ENCODE measurements at regions not wholly inside any gene's neighbourhood (a gene's known extent, or its start where the extent isn't known, plus 50 kb on each side); places are given as distances from the start of the nearest gene placed in this dataset.

DNA sequence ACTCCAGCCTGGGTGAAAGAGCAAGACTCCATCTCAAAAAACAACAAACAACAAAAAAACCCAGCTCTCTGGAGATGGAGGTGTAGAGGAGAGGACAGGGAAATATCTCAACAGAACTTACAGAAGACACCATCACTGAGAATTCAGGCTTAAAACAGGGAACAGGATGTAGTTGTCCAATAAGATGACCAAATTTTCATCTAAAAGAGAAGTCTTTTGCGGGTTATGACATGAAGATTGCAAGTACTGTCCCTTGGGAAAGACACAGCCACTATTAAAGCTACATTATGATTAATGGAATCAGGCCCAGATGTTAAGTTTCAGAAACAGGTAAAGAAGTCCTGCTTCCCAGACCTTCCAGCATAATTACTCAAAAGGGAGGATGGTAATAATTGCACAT lies 235.2 kb upstream of the NRP1 start:
- CTCF ChIA-PET: no interaction called here
- intact Hi-C loops (cut with micrococcal nuclease; ENCODE audit: unreplicated experiment): loop anchor here (2.0 kb wide), 1 partner anchor 239 kb away; no protein-coding TSS in a partner anchor
- Mint-ChIP-seq H3K27ac (ENCODE audit: unreplicated experiment) (no peak overlapping the region), H3K27me3 (ENCODE audit: insufficient read depth, unreplicated experiment) (no peaks in the 10 kb centered on the region), H3K4me1 (ENCODE audit: low read depth, unreplicated experiment) (peaks cover 18% of the 10 kb centered on the region), H3K4me3 (ENCODE audit: unreplicated experiment) (no peak overlapping the region), H3K36me3 (ENCODE audit: insufficient read depth, unreplicated experiment) (no peaks in the 10 kb centered on the region), H3K9me3 (ENCODE audit: unreplicated experiment) (no peaks in the 10 kb centered on the region)
- H3K9me3 ChIP-seq: no peaks in the 10 kb centered on the region
- POLR2A ChIA-PET: no interaction called here
- no peaks in the 10 kb centered on the region for H3K36me3 ChIP-seq (ENCODE audit: control insufficient read depth, insufficient read depth, low read length)
- H3K4me3 ChIP-seq (ENCODE audit: low read depth, low read length): no peak overlapping the region
- H3K27me3 ChIP-seq (replicated peaks; ENCODE audit: control insufficient read depth, insufficient read depth, low read length): no peaks in the 10 kb centered on the region
- peaks cover 8% of the 10 kb centered on the region for H3K4me1 ChIP-seq
- BruUV-seq (replicated peaks): no TSS peak
- TF ChIP-seq, protein P1, sequence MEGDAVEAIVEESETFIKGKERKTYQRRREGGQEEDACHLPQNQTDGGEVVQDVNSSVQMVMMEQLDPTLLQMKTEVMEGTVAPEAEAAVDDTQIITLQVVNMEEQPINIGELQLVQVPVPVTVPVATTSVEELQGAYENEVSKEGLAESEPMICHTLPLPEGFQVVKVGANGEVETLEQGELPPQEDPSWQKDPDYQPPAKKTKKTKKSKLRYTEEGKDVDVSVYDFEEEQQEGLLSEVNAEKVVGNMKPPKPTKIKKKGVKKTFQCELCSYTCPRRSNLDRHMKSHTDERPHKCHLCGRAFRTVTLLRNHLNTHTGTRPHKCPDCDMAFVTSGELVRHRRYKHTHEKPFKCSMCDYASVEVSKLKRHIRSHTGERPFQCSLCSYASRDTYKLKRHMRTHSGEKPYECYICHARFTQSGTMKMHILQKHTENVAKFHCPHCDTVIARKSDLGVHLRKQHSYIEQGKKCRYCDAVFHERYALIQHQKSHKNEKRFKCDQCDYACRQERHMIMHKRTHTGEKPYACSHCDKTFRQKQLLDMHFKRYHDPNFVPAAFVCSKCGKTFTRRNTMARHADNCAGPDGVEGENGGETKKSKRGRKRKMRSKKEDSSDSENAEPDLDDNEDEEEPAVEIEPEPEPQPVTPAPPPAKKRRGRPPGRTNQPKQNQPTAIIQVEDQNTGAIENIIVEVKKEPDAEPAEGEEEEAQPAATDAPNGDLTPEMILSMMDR (IDR thresholded peaks at IDR 0.05; ENCODE audit: insufficient read depth in 1 of 2, low read depth in 1 of 2, low read length in 1 of 2, severe bottlenecking in 1 of 2, unreplicated experiment in 1 of 2): no peak
- no peak for DNase-seq

DNA sequence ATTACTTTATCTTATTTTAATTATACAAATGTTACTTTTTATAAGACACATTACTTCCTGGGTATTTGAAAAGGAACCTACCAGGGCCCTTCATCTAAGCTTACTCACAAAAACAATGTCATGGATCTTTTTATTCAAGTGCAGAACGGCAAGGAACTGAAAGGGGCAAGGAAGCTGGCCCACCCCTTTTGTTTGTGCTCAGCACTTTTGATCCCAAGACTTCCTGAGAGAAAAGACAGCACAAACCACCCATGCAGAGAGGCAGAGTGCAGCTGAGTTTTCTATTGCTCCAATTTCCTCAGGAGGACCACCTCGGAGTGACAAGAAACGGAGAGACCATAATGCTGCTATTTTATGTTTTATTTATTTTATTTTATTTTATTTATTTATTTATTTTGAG lies 232.0 kb upstream of the NRP1 start:
- H3K9me3 Mint-ChIP-seq (ENCODE audit: unreplicated experiment): no peaks in the 10 kb centered on the region
- peaks cover 6% of the 10 kb centered on the region for H3K4me1 Mint-ChIP-seq (ENCODE audit: low read depth, unreplicated experiment)
- no peaks in the 10 kb centered on the region for H3K36me3 Mint-ChIP-seq (ENCODE audit: insufficient read depth, unreplicated experiment)
- ChIA-PET CTCF (no interaction called here), POLR2A (no interaction called here)
- no peaks in the 10 kb centered on the region for H3K27me3 Mint-ChIP-seq (ENCODE audit: insufficient read depth, unreplicated experiment)
- no TSS peak for BruUV-seq (replicated peaks)
- H3K4me1 ChIP-seq: peaks cover under 1% of the 10 kb centered on the region
- H3K9me3 ChIP-seq: no peaks in the 10 kb centered on the region
- no peaks in the 10 kb centered on the region for H3K36me3 ChIP-seq (ENCODE audit: control insufficient read depth, insufficient read depth, low read length)
- DNase-seq: no peak
- no peak overlapping the region for H3K4me3 ChIP-seq (ENCODE audit: low read depth, low read length)
- intact Hi-C loops (cut with micrococcal nuclease; ENCODE audit: unreplicated experiment): no loop called here
- no peak overlapping the region for H3K4me3 Mint-ChIP-seq (ENCODE audit: unreplicated experiment)
- TF ChIP-seq, protein P1 (IDR thresholded peaks at IDR 0.05; ENCODE audit: insufficient read depth in 1 of 2, low read depth in 1 of 2, low read length in 1 of 2, severe bottlenecking in 1 of 2, unreplicated experiment in 1 of 2): no peak
- H3K27ac Mint-ChIP-seq (ENCODE audit: unreplicated experiment): no peak overlapping the region
- H3K27me3 ChIP-seq (replicated peaks; ENCODE audit: control insufficient read depth, insufficient read depth, low read length): no peaks in the 10 kb centered on the region

DNA sequence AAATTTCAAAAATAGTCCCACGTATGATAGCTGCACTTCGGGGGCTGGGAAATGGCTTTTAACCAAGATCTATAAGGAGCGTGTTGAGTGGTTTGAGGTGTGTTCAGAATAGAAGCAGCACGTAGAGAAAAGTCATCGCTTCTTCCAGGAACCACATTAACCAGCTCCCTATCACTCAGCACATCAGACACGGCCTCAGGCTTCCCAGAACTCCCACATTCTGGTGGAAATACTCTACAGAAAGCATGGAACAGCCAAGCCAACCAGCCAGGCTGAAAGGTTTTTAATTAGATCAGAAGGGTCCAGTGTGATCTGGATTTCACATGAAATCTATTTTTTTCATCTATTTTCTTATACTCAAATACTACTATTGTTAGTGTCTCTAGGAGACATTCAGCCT lies 231.5 kb upstream of the NRP1 start:
- intact Hi-C loops (cut with micrococcal nuclease; ENCODE audit: unreplicated experiment): no loop called here
- H3K27me3 Mint-ChIP-seq (ENCODE audit: insufficient read depth, unreplicated experiment): no peaks in the 10 kb centered on the region
- no peaks in the 10 kb centered on the region for H3K36me3 Mint-ChIP-seq (ENCODE audit: insufficient read depth, unreplicated experiment)
- H3K36me3 ChIP-seq (ENCODE audit: control insufficient read depth, insufficient read depth, low read length): no peaks in the 10 kb centered on the region
- no peak for DNase-seq
- CTCF ChIA-PET: no interaction called here
- POLR2A ChIA-PET: no interaction called here
- H3K4me1 Mint-ChIP-seq (ENCODE audit: low read depth, unreplicated experiment): peaks cover 6% of the 10 kb centered on the region
- no peaks in the 10 kb centered on the region for H3K4me1 ChIP-seq
- no peak overlapping the region for H3K27ac Mint-ChIP-seq (ENCODE audit: unreplicated experiment)
- H3K4me3 ChIP-seq (ENCODE audit: low read depth, low read length): no peak overlapping the region
- H3K27me3 ChIP-seq (replicated peaks; ENCODE audit: control insufficient read depth, insufficient read depth, low read length): no peaks in the 10 kb centered on the region
- H3K9me3 ChIP-seq: no peaks in the 10 kb centered on the region
- no peak overlapping the region for H3K4me3 Mint-ChIP-seq (ENCODE audit: unreplicated experiment)
- no peaks in the 10 kb centered on the region for H3K9me3 Mint-ChIP-seq (ENCODE audit: unreplicated experiment)
- BruUV-seq (replicated peaks): no TSS peak
- TF ChIP-seq, protein P1 (IDR thresholded peaks at IDR 0.05; ENCODE audit: insufficient read depth in 1 of 2, low read depth in 1 of 2, low read length in 1 of 2, severe bottlenecking in 1 of 2, unreplicated experiment in 1 of 2): no peak

Data from Caco-2 (cell line).